ENCODE measurements at regions not wholly inside any gene's neighbourhood (a gene's known extent, or its start where the extent isn't known, plus 50 kb on each side); places are given as distances from the start of the nearest gene placed in this dataset.

DNA sequence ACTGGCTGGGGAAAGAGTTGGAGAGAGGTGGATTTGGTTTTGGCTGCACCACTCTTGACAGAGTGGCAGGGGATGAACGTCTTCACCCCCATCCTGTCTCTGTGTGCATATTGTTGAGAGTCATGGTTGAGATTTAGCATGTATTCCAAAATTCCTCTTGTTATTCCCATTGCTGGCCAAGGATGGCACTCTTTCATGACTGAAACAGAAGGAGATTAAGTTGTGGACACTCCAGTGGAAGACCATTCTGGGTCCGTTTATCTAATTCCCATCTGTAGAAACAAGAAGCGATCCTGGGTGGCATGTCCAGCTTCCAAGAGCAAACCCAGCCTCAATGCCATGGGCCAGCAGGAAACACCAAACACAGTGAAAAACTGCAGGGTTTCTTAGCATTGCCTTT is 469.0 kb upstream of the IGFBP3 start:
- DNase-seq = no peak

DNA sequence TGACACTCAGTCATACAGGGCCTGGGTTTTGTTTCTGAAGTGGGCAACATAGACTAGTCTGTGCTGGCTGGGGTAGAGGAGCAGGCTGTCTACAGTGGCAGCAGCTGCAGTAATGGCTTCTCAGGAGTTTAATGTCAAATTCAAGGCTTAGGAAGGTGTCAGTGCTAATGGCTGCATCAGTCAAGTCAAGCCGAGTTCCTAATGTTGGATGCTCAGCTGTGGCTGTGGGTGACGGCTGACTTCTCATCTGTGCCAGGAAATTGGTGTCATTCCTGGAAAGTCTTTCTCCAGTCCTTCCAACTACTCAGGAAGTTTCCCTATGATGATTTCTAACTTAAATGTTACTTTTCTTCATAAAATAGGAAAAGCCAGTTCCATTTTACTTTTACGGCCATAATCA is 468.1 kb upstream of the IGFBP3 start:
- no peak for DNase-seq

DNA sequence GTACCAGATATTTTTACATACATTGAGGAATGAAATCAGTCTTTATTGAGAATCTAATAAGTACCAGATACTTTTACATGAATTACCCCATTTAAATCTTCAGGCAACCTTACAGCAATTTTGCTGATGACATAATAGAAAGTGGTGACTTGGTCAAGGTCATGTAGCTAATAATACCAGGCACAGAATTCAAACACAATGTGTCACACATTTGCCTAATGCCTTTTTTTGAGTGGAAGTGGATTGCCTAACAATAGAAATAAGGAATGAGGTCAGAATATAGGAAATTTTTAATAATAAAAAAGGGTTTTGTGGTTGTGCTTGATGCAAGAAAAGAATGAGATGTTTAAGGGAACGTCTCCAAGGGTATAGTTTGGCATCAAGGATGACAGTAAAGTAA is 466.6 kb upstream of the IGFBP3 start:
- no peak for DNase-seq

DNA sequence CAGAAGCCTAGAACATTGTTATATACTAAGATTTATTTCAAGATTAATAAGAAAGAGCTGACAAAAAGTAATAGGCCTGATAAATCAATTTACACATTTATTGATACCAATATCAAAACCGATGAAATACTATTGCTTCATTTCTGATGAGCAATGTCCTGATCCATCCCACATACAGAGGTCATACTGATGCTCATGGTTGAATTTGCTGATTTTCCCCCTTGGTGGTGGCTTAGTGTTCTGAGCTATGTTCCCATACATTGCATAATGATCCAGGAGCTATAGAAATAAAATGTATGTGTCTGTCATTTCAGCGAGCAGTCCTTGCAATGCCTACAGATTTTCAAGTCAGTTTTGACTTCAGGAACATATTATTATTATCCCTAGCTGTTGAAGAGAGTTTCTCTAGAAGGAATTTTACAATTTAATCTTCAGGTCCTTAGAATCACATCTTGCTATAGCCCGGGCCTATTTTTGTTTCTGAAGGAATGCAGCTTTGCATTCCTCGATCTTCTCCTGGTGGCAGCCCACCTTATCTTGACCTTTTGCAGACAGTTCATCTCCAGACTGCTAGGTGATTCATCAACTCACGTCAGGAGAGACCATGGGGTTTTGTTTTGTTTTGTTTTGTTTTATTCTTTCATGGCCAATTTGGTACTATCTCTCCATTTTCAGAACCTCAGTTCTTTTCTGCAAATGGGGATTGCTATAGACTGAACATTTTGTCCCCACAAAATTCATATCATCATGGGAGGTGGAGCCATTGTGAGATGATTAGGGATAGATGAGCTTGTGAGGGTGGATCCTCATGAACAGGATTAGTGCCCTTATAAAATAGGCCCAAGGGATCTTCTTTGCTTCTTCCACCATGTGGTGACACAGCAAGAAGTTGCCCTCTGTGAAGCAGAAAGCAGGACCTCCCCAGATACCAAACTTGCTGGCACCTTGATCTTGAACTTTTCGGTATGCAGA is 465.6 kb upstream of the IGFBP3 start:
- DNase-seq = no peak

DNA sequence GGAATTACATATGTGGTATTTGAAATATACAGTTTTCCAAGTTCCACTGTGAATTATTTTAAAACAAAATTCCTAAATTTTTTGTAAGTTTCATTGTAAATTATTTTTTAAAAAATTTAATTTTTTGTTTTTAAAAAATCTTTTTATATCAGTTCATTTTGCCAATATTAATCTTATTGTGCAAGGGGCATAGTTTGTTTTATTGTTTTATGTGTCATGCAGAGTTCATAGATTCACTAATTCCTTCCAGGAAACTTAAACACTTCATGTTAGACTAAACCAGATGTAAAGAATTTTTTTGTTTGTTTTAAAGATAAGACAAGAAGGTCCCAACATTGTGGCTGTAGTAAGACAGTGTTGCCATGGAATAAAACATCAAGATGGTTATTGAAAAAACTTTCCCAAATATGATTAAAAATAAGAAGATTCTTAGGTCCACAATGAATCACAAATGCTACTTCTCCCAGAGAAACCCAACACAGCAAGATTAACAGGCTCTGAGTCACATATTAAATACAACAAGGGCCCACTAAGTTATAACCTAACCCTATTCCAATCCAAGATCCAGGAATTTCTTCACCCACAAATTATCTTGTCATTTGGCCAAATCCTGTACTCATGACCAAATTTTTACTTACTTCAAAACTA is 464.7 kb upstream of the IGFBP3 start:
- DNase-seq = no peak

DNA sequence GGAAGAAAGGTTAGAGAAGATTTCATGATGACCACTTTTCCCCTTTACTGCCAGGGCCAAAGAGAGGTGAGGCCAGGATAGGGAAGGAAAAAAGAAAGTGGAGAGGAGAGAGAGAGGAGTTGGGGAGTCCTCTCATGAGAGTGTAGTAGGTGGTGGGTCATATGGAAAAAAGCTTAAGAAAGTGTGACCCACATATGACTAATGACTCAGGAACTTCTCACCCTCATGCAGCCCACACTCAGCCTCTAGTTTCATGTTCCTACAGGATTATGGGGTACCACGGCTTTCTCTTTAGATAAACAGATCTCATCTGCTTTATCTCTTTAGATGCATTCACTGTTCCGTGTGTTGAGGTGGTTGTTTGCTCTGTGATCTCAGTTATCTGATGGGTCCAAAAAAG is 462.5 kb upstream of the IGFBP3 start:
- no peak for DNase-seq

DNA sequence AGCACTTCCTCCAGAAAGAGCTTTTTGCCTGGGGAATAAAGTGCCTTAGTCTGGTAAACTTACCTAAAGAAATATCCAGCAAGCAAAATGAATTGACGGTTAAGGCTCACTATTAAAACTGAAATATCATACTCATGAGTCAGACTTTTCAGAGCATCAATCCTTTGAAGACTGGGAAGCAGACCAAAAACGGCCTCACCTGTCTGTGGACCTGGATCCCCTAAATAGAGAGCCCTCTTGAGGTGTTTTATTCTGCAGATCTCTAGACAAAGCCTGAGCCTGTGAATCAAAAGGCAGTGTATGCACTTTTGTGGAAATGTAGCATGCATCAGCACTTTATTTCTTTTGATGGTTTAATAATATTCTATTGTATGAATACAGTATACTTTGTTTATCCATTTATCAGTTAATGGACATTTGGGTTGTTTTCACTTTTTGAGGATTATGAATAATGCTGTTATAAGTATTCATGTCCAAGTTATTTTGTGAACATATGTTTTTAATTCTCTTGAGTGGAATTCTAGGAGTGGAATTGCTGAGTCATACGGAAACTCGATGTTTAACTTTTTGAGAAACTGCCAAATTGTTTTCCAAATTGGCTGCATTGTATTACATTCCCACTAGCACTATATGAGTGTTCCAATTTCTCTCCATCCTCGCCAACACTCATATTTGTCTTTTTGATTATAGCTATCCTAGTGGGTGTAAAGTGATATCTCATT is 449.0 kb upstream of the IGFBP3 start:
- DNase-seq = no peak

DNA sequence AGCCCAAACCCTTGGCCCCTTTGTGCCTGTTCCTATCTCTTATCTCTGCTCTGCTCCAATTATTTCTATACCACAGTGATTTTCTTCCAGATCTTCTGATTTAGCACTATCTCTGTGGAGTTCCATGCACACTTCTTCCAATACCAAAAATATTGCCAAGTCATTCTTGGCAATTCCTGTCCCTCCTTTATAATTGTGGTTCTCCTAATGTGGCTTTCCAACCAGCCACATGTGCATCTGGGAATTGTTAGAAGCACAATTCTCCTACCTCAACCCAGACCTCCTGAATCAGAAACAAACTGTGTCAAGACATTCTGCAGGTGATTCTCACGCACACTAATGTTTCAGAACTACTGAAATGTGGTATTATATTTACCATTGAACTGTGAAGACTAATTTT is 447.8 kb upstream of the IGFBP3 start:
- no peak for DNase-seq

DNA sequence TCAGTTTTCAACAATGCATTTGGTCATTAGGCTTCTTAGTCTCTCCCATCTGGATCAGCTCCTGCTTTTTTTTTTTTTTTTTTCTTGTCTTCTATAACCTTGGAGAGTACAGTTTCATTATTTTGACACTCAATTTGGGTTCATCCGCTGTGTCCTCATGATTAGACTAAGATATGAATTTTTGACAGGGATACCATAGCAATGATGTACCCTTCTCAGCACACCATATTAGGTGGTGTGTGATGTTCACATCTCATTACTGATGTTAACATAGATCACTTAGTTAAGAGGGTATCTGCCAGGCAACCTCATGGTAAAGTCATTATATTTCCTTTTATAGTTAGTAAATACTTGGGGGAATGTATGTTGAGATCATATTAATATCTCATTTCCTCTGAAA is 445.5 kb upstream of the IGFBP3 start:
- no peak for DNase-seq

DNA sequence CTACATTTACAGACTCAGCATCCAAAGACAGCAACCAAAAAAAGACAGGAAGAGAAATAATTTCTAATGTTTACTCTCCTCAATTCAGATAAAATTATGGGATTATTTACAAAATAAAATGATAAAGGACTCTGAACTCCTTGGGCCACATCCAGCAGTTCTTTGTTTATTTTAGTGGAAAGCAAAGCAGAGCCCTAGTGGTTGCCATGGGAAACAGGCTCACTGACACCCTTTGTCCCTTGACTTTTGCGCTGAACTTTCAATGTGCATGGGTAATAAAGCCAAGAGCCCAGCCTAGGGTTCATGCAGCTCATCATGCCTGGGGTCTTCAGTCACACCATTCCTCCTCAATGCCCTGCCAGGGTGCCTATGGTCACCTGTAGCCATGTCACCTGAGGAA is 442.6 kb upstream of the IGFBP3 start:
- DNase-seq = no peak

DNA sequence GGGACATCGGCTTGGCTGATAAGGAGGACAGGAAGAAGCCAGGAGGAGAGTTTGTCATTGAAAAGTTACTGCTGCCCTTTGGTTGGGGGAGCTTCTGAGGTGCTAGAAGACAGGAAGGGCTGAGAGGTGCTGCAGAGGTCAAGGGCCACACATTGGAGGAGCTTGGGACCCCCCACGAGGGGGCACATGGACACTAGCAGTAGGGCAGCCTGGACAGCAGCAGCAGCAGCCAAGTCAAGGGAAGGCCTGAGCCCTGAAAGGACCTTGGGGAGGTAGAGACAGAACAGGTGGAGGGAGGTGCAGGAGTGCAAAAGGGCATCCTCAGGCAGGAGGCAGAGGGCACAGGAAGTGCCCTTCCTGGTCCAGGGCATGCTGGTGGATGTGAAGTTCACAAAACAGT is 439.7 kb upstream of the IGFBP3 start:
- no peak for DNase-seq

DNA sequence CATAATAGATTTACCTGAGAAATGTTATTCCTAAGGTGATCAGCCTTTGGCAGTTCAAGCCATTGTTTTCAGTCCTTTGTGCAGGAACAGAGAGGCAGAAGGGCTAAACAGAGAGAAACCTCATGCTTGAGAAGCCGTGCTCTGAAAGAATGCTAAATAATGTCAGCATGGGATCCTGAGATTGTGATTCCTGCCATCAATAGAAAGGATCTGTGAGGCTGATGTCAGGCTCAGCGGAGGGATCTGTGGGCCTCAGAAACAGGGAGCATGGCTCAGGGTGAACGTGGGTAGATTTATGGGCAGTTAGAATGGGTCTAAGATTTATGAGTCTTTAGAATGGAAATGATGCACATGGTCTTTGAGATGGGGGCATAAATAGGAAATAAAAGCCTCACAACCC is 439.2 kb upstream of the IGFBP3 start:
- no peak for DNase-seq

DNA sequence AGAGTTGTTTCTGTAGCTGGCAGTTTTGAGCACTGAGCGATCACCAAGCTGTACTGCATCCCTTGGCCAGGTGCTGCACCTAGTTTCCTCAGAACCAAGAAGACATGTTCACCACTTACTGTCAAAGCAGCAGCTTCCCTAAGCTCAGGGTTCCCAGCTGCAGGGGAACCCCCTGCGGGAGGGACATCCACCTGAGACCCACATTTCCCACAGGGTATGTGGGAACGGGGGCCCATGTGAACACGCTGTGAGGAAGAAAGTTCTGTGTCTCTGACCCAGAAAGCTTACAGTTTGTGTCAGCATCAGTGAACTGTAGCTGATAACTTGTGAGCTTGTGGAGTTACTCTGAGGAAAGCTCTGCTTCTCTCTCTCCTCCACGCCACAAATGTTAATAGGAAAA is 436.8 kb upstream of the IGFBP3 start:
- DNase-seq = no peak

DNA sequence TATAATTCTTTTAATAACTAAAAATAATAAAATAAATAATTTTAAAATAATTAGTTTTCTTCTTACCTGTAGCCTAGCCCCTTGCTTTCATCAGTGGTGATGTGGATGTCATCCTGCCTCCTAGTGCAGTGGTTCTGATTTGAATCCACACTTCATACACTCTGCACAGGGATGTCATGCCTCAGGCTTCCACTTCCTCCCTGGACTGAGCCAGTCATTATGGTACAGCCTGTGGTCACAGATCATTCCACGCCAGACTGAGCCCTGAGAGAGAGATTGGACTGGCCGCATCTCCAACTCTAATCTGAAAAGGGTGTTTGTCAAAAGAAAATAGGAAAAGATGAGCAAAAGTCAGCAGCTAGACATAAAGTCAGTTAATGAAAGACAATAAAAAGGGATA is 436.2 kb upstream of the IGFBP3 start:
- DNase-seq = no peak

DNA sequence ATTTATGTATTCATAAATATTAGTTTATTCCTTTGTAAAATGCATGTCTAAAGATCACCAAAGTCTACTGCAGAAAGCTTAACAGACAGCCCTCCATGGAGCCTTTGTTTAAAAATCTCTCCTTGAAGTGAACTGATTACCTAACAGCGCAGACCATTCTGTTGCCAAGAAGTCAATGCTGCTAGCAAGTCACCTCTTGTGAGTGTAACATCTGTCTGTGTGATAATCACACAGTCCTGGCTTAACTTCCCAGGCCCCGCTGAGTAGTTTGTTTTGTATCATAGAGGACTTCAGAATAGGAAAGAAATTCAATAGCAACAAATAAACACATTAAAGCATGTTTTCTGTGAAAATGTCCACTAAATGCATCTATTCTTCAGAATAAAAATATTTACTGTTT is 435.3 kb upstream of the IGFBP3 start:
- DNase-seq = no peak

DNA sequence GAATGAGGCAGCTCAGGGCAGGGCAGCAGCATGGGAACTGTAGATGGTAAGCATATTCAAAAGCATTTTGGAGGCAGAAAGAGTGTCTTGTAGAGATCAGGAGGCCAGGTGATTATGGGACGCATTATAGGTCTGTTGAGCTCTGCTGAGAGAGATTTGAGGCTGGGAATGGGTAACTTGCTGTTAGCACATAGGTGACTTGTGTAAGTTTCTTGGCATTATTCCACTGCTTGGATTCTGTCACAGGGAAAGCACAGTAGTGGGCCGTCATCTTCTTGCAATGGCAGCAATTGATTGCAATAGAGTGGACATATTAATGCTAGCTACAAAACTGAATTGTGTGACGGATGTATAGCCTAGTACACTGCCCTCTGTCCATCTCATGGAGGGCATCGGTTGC is 434.3 kb upstream of the IGFBP3 start:
- DNase-seq = no peak

DNA sequence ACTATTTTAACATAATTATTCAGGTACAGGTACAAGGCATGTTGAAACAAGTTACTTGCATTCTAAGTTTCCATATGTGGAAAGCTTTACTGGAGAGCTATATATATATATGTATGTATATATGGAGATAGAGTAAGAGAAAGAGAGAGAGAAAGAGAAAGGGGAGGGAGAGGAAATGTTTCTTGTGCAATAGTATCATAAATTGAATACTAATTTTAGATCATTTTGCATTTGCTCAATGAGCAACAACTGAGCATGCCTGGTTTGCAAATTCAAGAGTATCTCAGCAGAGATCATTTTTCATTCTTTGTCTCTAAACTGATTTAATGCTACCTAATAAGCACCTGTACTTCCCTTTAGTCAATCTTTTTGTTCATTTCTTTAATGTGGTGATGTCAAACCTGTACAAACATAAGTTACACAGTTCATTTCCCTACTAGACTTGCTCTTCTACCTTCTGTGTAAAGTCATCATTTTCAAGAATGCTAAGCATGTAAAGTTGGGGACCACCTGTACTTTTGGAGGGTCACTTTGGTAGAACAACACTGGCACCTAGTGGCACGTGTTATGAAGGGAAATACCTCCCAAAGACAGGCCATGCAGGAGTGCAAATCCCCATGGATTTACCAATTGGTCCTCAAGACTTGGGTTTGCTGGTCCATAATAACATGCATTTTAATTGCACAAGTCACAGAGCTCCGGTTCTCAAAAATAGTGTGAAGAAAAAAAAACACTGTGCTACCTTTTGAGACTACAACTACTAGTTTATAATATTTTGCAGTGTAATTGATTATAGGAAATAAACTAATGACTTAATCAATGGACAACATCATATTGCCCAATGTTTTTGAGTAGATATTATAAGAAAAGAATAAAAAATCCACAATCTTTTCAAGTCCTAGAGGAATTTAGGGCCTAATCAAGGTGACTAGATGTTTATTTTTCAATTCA is 431.2 kb upstream of the IGFBP3 start:
- peak; percentile 32 for DNase-seq

DNA sequence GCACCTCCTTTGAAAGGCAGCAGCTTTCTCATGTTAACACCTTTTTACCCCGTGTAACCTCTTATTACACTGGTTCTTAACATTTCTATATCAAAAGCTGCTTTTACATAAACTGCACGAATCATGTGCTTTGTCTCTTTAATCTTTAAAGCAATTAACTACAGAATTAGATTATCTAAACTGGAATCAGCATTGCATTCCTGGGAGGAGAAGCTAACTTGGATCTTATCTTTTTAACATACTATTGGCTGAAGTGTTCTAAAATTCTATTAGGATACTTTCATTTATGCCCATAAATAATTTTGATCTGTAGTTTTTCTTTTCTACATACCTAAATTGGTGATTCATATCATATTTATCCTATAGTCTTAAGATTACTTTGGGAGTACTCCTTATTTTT is 428.4 kb upstream of the IGFBP3 start:
- DNase-seq = no peak

DNA sequence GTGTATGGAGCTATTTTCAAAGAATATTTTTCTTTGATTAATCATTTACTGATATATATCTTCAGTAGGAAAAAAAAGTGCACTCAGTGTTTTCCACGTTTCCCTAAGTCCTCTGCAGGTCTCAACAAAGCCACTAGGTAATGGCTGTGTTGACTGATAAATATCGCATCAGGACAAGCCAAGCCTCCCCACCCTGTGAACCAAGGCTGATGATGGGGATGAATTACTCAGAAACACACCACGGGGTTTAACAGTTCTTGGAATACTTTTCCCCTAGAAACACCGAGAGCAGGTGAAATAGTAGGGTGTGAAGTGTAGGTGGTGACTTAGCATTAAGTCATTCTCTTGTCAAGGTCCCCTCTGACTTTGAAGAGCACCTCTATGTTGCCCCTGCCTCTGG is 423.5 kb upstream of the IGFBP3 start:
- DNase-seq = no peak

DNA sequence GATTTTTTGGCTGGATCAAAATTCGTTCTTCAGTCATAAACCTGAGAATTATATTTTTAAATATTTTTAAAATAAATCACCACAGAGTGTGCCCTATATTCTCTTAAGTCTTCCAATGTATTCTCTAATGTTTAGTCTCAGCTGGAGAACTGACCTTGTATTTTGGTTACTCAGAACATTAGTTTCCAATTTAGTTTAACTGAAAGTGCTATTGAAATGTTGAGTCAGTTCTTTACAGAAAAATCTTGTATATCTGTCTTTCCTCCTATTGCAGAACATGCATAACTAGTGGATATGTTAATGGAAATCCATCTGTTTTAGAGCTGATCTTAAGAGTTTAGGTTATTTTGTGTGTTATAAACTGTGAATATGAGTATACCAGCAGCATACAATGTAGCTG is 422.7 kb upstream of the IGFBP3 start:
- no peak for DNase-seq

DNA sequence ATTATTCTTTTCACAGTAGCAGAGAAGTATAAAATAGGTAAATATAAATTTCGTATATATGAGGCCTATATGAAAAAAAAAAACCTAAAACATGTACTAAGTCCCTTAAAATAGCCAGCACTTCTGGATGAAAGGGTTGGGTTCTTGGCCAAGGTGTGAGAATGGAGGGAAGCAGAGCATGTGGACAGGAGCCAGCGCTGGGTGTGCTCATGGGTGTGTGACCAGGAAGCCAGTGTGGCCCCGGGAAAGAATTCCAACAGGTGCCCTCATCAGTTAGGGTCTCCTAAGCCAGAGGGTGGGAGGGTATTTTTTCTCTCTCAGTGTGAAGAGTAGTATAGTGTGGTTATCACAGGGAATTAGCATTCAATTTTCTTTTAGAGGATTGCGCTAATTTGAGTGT is 401.9 kb upstream of the IGFBP3 start:
- no peak for DNase-seq

DNA sequence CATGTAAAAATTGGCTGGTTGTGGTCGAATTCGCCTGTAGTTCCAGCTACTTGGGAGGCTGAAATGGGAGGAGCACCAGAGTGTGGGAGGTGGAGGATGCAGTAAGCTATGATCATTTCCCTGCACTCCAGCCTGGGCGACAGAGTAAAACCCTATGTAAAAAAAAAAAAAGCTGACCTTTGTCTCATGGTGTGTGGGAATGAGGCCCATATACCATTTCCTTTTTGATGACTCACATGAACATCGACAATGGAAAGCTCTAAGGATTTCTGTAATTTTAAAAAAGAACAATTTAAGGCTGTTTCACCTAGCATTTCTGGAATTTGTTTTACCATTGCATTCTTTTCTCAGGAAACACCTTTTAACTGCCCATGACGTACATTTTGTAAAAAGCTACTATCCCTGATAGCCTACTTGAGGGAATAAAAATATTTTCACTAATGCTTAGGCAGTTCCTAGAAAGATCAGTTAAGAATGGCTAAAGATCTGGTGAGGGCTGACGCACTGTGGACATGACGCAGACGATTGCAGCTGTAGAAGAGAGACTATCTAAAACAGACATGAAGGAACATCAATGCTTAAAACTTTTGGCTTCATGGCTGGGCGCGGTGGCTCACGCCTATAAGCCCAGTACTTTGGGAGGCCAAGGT is 400.6 kb upstream of the IGFBP3 start:
- no peak for DNase-seq
